BLaER1 treated with 17β-estradiol and CSF1 and Interleukin-3, amounts not matched to agents 10 nM and 100 nM (cell line): ENCODE measurements at regions not wholly inside any gene's neighbourhood (a gene's known extent, or its start where the extent isn't known, plus 50 kb on each side); places are given as distances from the start of the nearest gene placed in this dataset.

Experiments
- H3K27ac ChIP-seq, 11 experiments: shearing (Covaris generic); formaldehyde crosslinking; 2 replicates each; pipeline ENCODE4 v1.8.1; 2022
- H3K27me3 ChIP-seq, 11 experiments: shearing (Covaris generic); formaldehyde crosslinking; 2 replicates each; pipeline ENCODE4 v1.8.1; 2022
- H3K36me3 ChIP-seq, 11 experiments: shearing (Covaris generic); formaldehyde crosslinking; 2 replicates each; pipeline ENCODE4 v1.8.1; 2022
- H3K4me1 ChIP-seq, 10 experiments: shearing (Covaris generic); formaldehyde crosslinking; 2 replicates each; pipeline ENCODE4 v1.8.1; 2022
- H3K4me2 ChIP-seq, 11 experiments: shearing (Covaris generic); formaldehyde crosslinking; 2 replicates each; pipeline ENCODE4 v1.8.1; 2022
- H3K4me3 ChIP-seq, 10 experiments: shearing (Covaris generic); formaldehyde crosslinking; 2 replicates each; pipeline ENCODE4 v1.8.1; 2022
- H3K9ac ChIP-seq, 11 experiments: shearing (Covaris generic); formaldehyde crosslinking; 2 replicates each; pipeline ENCODE4 v1.8.1; 2022
- H3K9me3 ChIP-seq, 11 experiments: shearing (Covaris generic); formaldehyde crosslinking; replicated peaks in 1 of 11; 2 replicates each; pipeline ENCODE4 v1.8.1; 2022
- H4K20me1 ChIP-seq, 11 experiments: shearing (Covaris generic); formaldehyde crosslinking; 2 replicates each; pipeline ENCODE4 v1.8.1; 2022
- Cebpa-rat ChIP-seq, 11 experiments: shearing (Covaris generic); IDR thresholded peaks; 2 replicates each; pipeline ENCODE4 v1.8.1; 2022

DNA sequence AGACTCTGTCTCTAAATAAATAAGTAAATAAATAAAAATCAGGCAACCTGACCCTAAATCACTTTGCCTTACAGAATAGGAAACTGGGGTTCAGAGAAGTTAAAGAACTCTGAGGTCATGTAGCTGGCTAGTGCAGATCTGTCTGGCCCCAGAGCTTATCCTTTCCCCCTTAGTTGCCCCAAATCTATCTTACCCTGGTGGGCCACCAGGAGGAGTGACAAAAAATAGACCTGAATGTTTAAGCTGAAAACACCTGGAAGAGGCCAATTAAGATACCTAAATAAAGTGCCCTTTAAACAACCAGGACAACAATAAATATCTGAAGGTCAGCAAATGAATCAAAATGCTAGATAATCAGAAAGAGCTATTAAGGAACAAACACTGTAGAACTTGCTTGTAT, 59.7 kb downstream of the TEX35 start:
- no peak overlapping the region for H3K27ac ChIP-seq

DNA sequence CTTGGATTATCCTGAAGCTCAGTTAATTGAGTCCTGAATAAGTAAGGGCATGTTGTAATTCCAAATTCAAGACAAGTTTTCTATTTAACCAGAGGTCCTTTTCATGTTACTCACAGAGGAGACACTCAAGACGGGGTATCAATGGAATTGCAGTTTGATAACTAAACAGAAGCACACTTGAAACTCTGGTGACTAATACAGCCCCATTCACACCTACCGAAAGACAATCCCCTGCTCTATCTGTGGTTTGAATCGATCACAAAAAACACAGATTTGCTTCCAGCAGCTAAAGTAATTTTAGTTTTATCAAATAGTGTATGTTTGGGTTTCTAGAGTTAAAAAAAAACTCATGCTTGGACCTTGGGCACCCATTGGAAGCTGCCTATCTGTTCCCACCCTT, 60.4 kb downstream of the TEX35 start:
- TF ChIP-seq Cebpa-rat (IDR thresholded peaks at IDR 0.05): no peak

More for the DNA sequence above, 59.7 kb downstream of the TEX35 start:
- Histone ChIP-seq H3K27me3 (no peaks in the 10 kb centered on the region), H3K9me3 (no peaks in the 10 kb centered on the region), H3K9ac (no peak overlapping the region), H4K20me1 (no peaks in the 10 kb centered on the region), H3K36me3 (no peaks in the 10 kb centered on the region), H3K4me3 (no peak overlapping the region), H3K4me1 (peaks cover 0 to 5% (median 0%) of the 10 kb centered on the region in 10 experiments; a peak in 1 of 20 replicates), H3K4me2 (no peak overlapping the region)
- TF ChIP-seq Cebpa-rat (IDR thresholded peaks at IDR 0.05): no peak

DNA sequence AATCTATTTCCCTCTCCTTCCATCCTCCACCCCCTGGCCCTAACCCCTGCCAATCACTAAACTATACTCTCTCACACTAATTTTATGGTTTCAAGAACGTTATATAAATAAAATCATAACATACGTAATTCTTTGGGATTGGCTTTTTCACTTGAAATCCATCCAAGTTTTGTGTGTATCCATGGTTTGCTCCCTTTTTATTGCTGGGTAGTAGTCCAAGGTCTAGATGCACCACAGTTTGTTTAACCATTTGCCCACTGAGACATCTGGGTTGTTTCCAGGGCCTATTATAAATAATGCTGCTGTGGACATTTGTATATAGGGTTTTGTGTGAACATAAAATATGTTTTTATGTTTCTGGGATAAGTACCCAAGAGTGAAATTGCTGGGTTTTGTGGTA, 61.4 kb downstream of the TEX35 start:
- H3K4me1 ChIP-seq: peaks cover 0 to 6% (median 4%) of the 10 kb centered on the region in 10 experiments; a peak in 15 of 20 replicates
- no peak overlapping the region for H3K27ac ChIP-seq
- no peak overlapping the region for H3K9ac ChIP-seq
- no peaks in the 10 kb centered on the region for H3K36me3 ChIP-seq
- H3K27me3 ChIP-seq: no peaks in the 10 kb centered on the region
- H3K4me3 ChIP-seq: no peak overlapping the region
- no peak overlapping the region for H3K4me2 ChIP-seq
- H4K20me1 ChIP-seq: no peaks in the 10 kb centered on the region
- no peak for TF ChIP-seq Cebpa-rat (IDR thresholded peaks at IDR 0.05)
- no peaks in the 10 kb centered on the region for H3K9me3 ChIP-seq

More for the DNA sequence above, 60.4 kb downstream of the TEX35 start:
- no peaks in the 10 kb centered on the region for H3K27me3 ChIP-seq
- H3K27ac ChIP-seq: no peak overlapping the region
- no peaks in the 10 kb centered on the region for H4K20me1 ChIP-seq
- peaks cover 0 to 5% (median 0%) of the 10 kb centered on the region in 10 experiments; a peak in 1 of 20 replicates for H3K4me1 ChIP-seq
- no peak overlapping the region for H3K4me3 ChIP-seq
- H3K4me2 ChIP-seq: no peak overlapping the region
- H3K9ac ChIP-seq: no peak overlapping the region
- H3K9me3 ChIP-seq: no peaks in the 10 kb centered on the region
- no peaks in the 10 kb centered on the region for H3K36me3 ChIP-seq

DNA sequence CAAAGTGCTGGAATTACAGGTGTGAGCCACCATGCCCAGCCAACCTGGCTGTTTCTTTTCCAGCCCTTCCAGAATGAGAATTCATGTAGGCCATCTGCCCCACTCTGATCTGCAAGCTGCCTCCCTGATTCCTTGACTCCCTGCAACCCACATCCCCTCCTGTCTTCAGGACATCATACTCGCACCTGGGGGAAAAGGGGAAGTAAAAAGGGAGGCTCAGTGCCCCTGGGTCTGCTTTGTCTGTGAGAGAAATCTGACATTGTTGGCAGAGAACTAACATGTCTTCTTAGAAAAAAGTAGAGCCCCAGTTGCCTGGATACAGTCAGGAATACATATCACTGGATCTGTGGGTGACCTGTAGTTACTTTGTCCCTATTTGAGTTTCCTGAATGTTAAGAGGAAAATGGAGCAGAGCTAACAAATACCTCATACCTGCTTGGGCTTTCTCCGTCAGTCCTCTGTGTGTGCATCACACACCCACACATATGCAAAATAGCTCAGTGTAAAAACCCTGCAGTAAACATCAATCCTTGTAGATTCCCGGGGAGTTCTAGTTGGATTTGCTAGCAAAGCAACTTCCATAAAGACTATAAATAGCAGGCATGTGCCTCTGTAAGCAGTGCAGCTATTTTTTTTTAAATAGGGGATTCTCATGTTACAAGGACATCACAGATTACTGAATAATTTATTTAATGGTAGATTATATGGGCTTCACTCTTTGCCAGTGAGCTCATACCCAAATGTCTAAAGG, 62.9 kb downstream of the TEX35 start:
- Histone ChIP-seq H3K4me3 (no peak overlapping the region), H3K4me1 (peaks cover 0 to 20% (median 19%) of the 10 kb centered on the region in 10 experiments; a peak in 15 of 20 replicates), H3K27ac (no peak overlapping the region), H3K36me3 (no peaks in the 10 kb centered on the region), H4K20me1 (no peaks in the 10 kb centered on the region), H3K9ac (no peak overlapping the region), H3K9me3 (no peaks in the 10 kb centered on the region), H3K4me2 (no peak overlapping the region), H3K27me3 (no peaks in the 10 kb centered on the region)
- no peak for TF ChIP-seq Cebpa-rat (IDR thresholded peaks at IDR 0.05)

DNA sequence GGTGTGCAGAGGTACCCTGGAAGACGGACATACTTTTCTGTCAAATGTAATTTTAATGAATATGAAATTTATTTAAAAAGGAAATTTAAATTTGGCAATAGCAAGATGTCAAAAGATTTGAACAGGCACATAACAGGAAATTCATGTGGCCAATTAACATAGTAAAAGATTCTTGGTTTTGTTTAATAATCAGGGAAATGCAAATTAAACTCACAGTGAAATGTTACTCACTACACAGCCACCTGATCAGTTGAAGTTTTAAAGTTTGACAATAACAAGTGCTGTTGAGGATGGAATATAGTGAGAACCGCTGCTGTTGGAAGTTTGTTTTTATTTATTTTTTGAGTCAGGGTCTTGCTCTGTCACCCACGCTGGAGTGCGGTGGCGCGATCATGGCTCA, 63.9 kb downstream of the TEX35 start:
- no peak for TF ChIP-seq Cebpa-rat (IDR thresholded peaks at IDR 0.05)
- H3K27me3 ChIP-seq: no peaks in the 10 kb centered on the region
- no peak overlapping the region for H3K9ac ChIP-seq
- peaks cover 0 to 31% (median 29%) of the 10 kb centered on the region in 10 experiments; a peak in 16 of 20 replicates for H3K4me1 ChIP-seq
- H3K36me3 ChIP-seq: no peaks in the 10 kb centered on the region
- no peak overlapping the region for H3K27ac ChIP-seq
- no peaks in the 10 kb centered on the region for H4K20me1 ChIP-seq
- no peak overlapping the region for H3K4me2 ChIP-seq
- no peak overlapping the region for H3K4me3 ChIP-seq
- H3K9me3 ChIP-seq: no peaks in the 10 kb centered on the region

DNA sequence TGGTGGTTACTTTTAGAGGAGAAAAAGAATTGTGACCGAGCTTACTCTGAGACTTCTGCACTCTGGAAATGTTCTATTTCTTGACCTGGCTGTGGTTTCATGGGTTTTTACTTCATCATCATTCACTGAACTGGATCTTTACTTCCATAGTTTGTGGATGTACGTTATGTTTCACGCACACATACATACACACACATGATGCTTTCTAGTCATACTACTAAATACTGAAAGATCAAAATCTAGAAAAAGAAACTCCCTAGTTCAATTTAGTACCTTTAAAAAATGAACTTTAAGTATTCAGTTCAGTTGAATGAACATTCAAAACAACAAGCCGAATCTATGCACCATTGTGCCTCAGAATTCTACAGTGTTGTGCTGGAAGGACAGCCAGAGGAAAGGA, 65.0 kb downstream of the TEX35 start:
- Histone ChIP-seq H3K27ac (no peak overlapping the region), H3K4me3 (no peak overlapping the region), H3K27me3 (no peaks in the 10 kb centered on the region), H3K36me3 (no peaks in the 10 kb centered on the region), H3K9ac (no peak overlapping the region), H4K20me1 (no peaks in the 10 kb centered on the region), H3K9me3 (no peaks in the 10 kb centered on the region), H3K4me1 (peaks cover 0 to 37% (median 33%) of the 10 kb centered on the region in 10 experiments; a peak in 16 of 20 replicates), H3K4me2 (no peak overlapping the region)
- no peak for TF ChIP-seq Cebpa-rat (IDR thresholded peaks at IDR 0.05)

DNA sequence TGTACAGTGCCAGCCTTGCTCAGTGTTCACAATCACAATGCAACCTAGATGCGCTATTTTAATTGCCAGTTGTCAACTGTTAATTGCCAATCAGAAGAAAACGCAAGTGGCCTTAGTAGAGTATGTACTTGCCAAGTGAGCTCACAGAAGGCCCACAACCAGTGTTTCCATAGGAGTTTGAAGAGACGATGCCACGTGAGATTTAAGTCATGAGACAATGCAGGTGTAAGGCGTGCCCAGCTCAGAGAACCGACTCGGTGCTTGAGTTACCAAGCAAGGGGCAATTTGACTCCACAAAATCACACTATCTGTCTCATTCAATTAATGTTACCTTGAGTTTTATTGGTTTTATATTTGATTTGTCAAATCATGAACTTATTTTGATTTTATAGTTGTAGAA, 65.6 kb downstream of the TEX35 start:
- Histone ChIP-seq H4K20me1 (no peaks in the 10 kb centered on the region), H3K9me3 (no peaks in the 10 kb centered on the region), H3K4me1 (peaks cover 0 to 37% (median 33%) of the 10 kb centered on the region in 10 experiments; a peak in 16 of 20 replicates)

DNA sequence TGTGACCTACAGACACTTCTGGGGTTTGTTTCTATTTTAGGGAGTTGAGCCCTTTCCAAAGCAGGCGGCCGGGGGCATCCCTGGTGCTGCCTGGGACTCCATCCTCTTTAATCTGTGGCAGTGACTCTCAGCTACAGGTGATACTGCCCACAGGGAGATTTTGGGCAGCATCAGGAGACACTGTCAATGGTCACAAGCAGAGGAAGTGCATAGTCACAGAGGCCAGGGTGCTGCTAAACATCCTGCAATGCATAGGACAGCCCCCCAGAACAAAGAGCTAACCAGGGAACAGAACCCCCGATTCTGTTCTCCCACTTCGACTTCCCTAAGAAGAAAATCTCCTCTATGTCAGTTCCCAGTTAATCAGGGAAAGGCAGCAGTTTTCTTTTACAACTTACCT, 66.2 kb downstream of the TEX35 start:
- Histone ChIP-seq H4K20me1 (no peaks in the 10 kb centered on the region), H3K9me3 (no peaks in the 10 kb centered on the region), H3K27me3 (no peaks in the 10 kb centered on the region), H3K9ac (no peak overlapping the region), H3K36me3 (no peaks in the 10 kb centered on the region), H3K27ac (no peak overlapping the region), H3K4me1 (peaks cover 0 to 37% (median 33%) of the 10 kb centered on the region in 10 experiments; a peak in 16 of 20 replicates), H3K4me2 (peak overlapping the region in 8 of 11 experiments; percentile 8 to 71 (median 54); a peak in 11 of 22 replicates), H3K4me3 (no peak overlapping the region)
- TF ChIP-seq Cebpa-rat (IDR thresholded peaks at IDR 0.05): no peak

More for the DNA sequence above, 65.6 kb downstream of the TEX35 start:
- TF ChIP-seq Cebpa-rat (IDR thresholded peaks at IDR 0.05): no peak
- H3K4me3 ChIP-seq: no peak overlapping the region
- no peak overlapping the region for H3K27ac ChIP-seq
- no peak overlapping the region for H3K4me2 ChIP-seq
- no peaks in the 10 kb centered on the region for H3K36me3 ChIP-seq
- no peak overlapping the region for H3K9ac ChIP-seq
- no peaks in the 10 kb centered on the region for H3K27me3 ChIP-seq

DNA sequence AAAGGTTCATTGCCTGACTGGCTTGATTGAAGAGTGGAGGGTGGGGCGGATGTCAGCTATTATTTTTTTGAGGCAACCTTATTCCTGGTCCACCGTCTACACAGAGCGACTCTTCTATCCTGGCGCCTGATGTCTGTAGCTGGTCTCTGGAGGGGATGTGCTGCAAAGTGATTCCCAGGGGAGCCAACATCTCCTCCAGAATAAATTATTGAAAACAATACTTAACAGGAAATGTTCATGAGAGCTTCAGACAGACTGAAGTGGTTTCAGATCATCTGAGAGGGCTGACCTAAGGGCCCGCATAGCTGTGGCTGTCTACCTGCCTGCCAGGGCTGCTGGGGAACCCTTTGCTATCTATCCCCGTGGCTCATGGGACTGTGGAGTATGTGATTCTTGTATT, 66.7 kb downstream of the TEX35 start:
- Histone ChIP-seq H3K4me2 (peak overlapping the region in 9 of 11 experiments; percentile 7 to 71 (median 52); a peak in 14 of 22 replicates), H3K27me3 (no peaks in the 10 kb centered on the region), H3K4me1 (peaks cover 0 to 37% (median 33%) of the 10 kb centered on the region in 10 experiments; a peak in 16 of 20 replicates), H3K4me3 (no peak overlapping the region), H3K27ac (no peak overlapping the region), H3K9ac (no peak overlapping the region), H3K36me3 (no peaks in the 10 kb centered on the region), H4K20me1 (no peaks in the 10 kb centered on the region), H3K9me3 (no peaks in the 10 kb centered on the region)
- TF ChIP-seq Cebpa-rat (IDR thresholded peaks at IDR 0.05): no peak

DNA sequence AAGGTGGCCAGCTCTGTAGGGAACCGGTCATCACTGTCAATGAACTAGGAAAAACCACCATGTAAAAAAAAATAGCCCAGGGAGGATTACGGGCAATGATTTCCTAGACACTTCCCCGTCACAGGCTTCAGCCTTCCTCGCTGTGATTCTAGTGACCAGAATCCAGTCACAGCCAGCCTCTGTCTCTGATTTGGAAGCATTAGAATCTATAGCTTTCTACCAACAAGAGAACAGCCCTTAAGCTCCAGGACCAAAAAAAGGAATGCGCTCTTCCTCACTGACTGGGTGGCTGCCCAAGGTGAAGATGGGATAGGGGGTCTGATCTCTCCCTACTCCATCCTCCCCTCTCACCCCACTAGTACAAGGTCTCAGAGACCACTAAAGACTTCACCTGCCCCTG, 67.2 kb downstream of the TEX35 start:
- H3K27ac ChIP-seq: no peak overlapping the region
- peak overlapping the region in 8 of 11 experiments; percentile 8 to 71 (median 54); a peak in 14 of 22 replicates for H3K4me2 ChIP-seq
- peaks cover 0 to 37% (median 33%) of the 10 kb centered on the region in 10 experiments; a peak in 16 of 20 replicates for H3K4me1 ChIP-seq

More for the DNA sequence above, 67.2 kb downstream of the TEX35 start:
- Histone ChIP-seq H3K9ac (no peak overlapping the region), H4K20me1 (no peaks in the 10 kb centered on the region), H3K9me3 (no peaks in the 10 kb centered on the region), H3K4me3 (no peak overlapping the region), H3K27me3 (no peaks in the 10 kb centered on the region), H3K36me3 (no peaks in the 10 kb centered on the region)
- no peak for TF ChIP-seq Cebpa-rat (IDR thresholded peaks at IDR 0.05)
